KMS-11 (cell line): ENCODE measurements at regions not wholly inside any gene's neighbourhood (a gene's known extent, or its start where the extent isn't known, plus 50 kb on each side); places are given as distances from the start of the nearest gene placed in this dataset.

ENCODE experiments used
- H2AFZ ChIP-seq: fragments of 200-600 bp; sonication (generic); 2 replicates; pipeline ENCODE4 v1.6.1; 2016; ENCODE audit warnings: antibody characterized with exemption, mixed run types, low read depth
- H3K27ac ChIP-seq: fragments of 200-600 bp; sonication (generic); 2 replicates; pipeline ENCODE4 v1.6.1; 2016; ENCODE audit warnings: mild to moderate bottlenecking, mixed run types
- H3K27me3 ChIP-seq: fragments of 200-600 bp; sonication (generic); 2 replicates; pipeline ENCODE4 v1.6.1; 2017; ENCODE audit warnings: mild to moderate bottlenecking, low read depth, mixed run types, moderate library complexity; ENCODE audit not compliant: insufficient read depth
- H3K36me3 ChIP-seq: fragments of 200-600 bp; sonication (generic); 2 replicates; pipeline ENCODE4 v1.6.1; 2017; ENCODE audit warnings: mild to moderate bottlenecking, mixed run types; ENCODE audit not compliant: insufficient read depth
- H3K4me1 ChIP-seq: fragments of 200-600 bp; sonication (generic); 2 replicates; pipeline ENCODE4 v1.6.1; 2016; ENCODE audit warnings: mild to moderate bottlenecking, low read depth, mixed run types; ENCODE audit not compliant: poor library complexity, severe bottlenecking
- H3K4me2 ChIP-seq: fragments of 200-600 bp; sonication (generic); 2 replicates; pipeline ENCODE4 v1.7.0; 2016; ENCODE audit warnings: mild to moderate bottlenecking, mixed run types
- H3K4me3 ChIP-seq: fragments of 200-600 bp; sonication (generic); IDR thresholded peaks from 2 replicates; pipeline ENCODE4 v1.6.1; 2017; ENCODE audit warnings: low read depth, low read length, mixed read lengths; ENCODE audit not compliant: insufficient read depth
- H3K79me2 ChIP-seq: fragments of 200-600 bp; sonication (generic); 2 replicates; pipeline ENCODE4 v1.6.1; 2016; ENCODE audit warnings: low read depth, mixed run types; ENCODE audit not compliant: insufficient read depth
- H3K9ac ChIP-seq: fragments of 200-600 bp; sonication (generic); 2 replicates; pipeline ENCODE4 v1.6.1; 2016; ENCODE audit warnings: mild to moderate bottlenecking, mixed run types
- H4K20me1 ChIP-seq: fragments of 200-600 bp; sonication (generic); 2 replicates; pipeline ENCODE4 v1.6.1; 2016; ENCODE audit warnings: mild to moderate bottlenecking, mixed run types; ENCODE audit not compliant: insufficient read depth
- CTCF ChIP-seq: fragments of 200-600 bp; sonication (generic); conservative IDR thresholded peaks from 2 replicates; pipeline ENCODE4 v1.6.1; 2017; ENCODE audit warnings: low read depth, mild to moderate bottlenecking, antibody characterized with exemption, low read length, moderate library complexity, mixed read lengths

- TF ChIP-seq CTCF: no peak
- Histone ChIP-seq H3K27me3 (no peaks in the 10 kb centered on the region), H3K36me3 (no peaks in the 10 kb centered on the region), H3K4me3 (no peak overlapping the region), H3K4me2 (no peak overlapping the region), H3K79me2 (no peaks in the 10 kb centered on the region), H3K27ac (no peak overlapping the region), H4K20me1 (no peaks in the 10 kb centered on the region), H3K4me1 (no peaks in the 10 kb centered on the region), H2AFZ (no peak overlapping the region), H3K9ac (no peak overlapping the region)
Measured at GRCh38 chr16:52787709-52788108, 240.8 kb upstream of the TOX3 start.

- Histone ChIP-seq H3K4me3 (no peak overlapping the region), H3K27me3 (no peaks in the 10 kb centered on the region), H3K4me1 (no peaks in the 10 kb centered on the region)
Measured at GRCh38 chr16:52786091-52786490, 239.1 kb upstream of the TOX3 start.

GRCh38 chr16:52785653-52786052 lies 238.7 kb upstream of the TOX3 start:
- Histone ChIP-seq H3K79me2 (no peaks in the 10 kb centered on the region), H3K9ac (no peak overlapping the region), H3K4me3 (no peak overlapping the region), H3K36me3 (no peaks in the 10 kb centered on the region), H3K27me3 (no peaks in the 10 kb centered on the region), H3K4me1 (no peaks in the 10 kb centered on the region), H4K20me1 (no peaks in the 10 kb centered on the region), H3K27ac (no peak overlapping the region), H3K4me2 (no peak overlapping the region), H2AFZ (no peak overlapping the region)
- TF ChIP-seq CTCF: no peak

More at GRCh38 chr16:52786091-52786490, 239.1 kb upstream of the TOX3 start:
- Histone ChIP-seq H3K36me3 (no peaks in the 10 kb centered on the region), H3K4me2 (no peak overlapping the region), H4K20me1 (no peaks in the 10 kb centered on the region), H2AFZ (no peak overlapping the region), H3K9ac (no peak overlapping the region), H3K79me2 (no peaks in the 10 kb centered on the region), H3K27ac (no peak overlapping the region)
- no peak for TF ChIP-seq CTCF

GRCh38 chr16:52783616-52784015 lies 236.7 kb upstream of the TOX3 start:
- Histone ChIP-seq H3K9ac (no peak overlapping the region), H3K27ac (no peak overlapping the region), H2AFZ (no peak overlapping the region), H4K20me1 (no peaks in the 10 kb centered on the region), H3K4me2 (no peak overlapping the region), H3K36me3 (no peaks in the 10 kb centered on the region), H3K79me2 (no peaks in the 10 kb centered on the region), H3K27me3 (no peaks in the 10 kb centered on the region), H3K4me1 (no peaks in the 10 kb centered on the region), H3K4me3 (no peak overlapping the region)
- no peak for TF ChIP-seq CTCF
